ENCODE measurements at regions not wholly inside any gene's neighbourhood (a gene's known extent, or its start where the extent isn't known, plus 50 kb on each side); places are given as distances from the start of the nearest gene placed in this dataset.

DNA sequence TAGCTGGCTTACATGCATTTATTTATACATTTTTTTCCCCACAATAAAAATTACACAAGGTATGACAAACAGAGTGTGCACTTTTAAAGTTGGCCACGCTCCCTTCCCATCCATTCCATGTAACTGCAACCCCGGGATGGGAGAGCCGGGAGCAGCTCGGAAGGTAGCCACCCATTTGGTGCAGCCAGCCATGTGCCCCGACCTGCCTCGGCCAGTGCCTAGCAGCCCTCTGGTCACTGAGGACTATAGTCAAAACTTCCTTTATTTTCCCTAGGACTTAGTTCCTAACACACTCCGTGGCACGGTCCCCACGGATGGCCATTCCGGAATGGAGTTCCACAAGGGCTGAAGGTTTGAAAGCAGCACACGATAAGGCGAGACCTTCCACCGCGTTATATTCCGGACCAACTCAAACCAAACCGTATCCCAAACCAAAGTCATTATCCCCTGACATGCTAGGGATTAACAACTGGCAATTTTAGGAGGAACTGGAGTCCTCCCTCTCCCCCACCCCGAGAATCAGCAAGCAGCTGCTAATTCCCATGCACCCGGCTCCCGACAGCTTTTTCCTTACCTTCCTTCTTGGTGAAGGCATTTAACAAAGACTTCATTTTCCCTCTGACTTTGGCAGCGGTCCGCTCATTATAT lies 426.4 kb downstream of the SHANK2 start:
- no peaks in the 10 kb centered on the region for H3K27me3 ChIP-seq (ENCODE audit: control insufficient read depth in 1 of 2, insufficient read depth in 2 of 2, low read length in 2 of 2)
- H3K9me3 ChIP-seq (ENCODE audit: control insufficient read depth in 1 of 2, low read length in 2 of 2), result no peaks in the 10 kb centered on the region
- H3K4me1 ChIP-seq (ENCODE audit: control insufficient read depth in 1 of 2, insufficient read depth in 2 of 2, low read length in 2 of 2), result no peaks in the 10 kb centered on the region
- H3K4me3 ChIP-seq (ENCODE audit: low read depth in 1 of 2, low read length in 2 of 2), result no peak overlapping the region
- H3K9ac ChIP-seq (ENCODE audit: low read depth in 1 of 2, low read length in 2 of 2), result no peak overlapping the region
- no peak overlapping the region for H3K27ac ChIP-seq (ENCODE audit: low read depth, low read length)
- H3K36me3 ChIP-seq (ENCODE audit: control insufficient read depth in 1 of 2, insufficient read depth in 2 of 2, low read length in 2 of 2), result no peaks in the 10 kb centered on the region

DNA sequence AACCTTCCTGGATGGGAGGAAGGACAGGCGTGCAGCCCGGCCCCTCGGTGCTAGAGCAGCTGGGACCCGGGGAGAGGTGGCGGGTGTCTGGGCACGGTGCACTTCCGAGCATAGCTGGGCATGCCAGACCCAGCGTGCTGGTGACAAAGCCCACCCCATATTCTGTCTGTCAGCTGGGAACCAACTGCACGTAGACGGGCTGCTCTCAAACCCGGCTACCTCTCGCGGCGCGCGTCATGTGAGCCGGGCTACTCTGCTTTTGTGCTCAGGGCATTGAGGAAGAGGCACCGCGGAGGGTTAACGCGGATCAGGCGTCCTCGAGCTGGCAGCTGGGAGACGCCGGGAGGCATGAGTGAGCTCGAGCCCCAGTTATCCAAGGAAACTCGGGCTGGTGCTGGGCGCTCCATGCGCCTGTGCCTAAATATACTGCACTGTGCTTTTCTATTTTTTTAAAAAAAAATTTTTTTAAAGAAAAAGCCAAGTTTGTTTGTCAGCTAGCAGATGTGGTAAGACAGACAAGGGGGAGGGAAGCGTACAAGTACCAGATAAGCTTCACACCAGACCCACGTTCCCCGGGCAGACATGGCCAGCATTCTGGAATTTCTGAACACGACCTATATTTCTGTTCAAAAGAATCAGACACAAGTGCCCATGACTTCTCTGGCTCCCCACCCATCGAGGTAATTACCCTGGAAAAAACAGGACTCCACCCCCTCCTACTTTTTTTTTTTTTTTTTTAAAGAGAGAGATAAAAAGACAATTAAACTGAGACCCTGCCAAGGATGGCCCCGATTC lies 425.6 kb downstream of the SHANK2 start:
- H3K27ac ChIP-seq (ENCODE audit: low read depth, low read length), result no peak overlapping the region
- no peak overlapping the region for H3K4me3 ChIP-seq (ENCODE audit: low read depth in 1 of 2, low read length in 2 of 2)
- H3K9ac ChIP-seq (ENCODE audit: low read depth in 1 of 2, low read length in 2 of 2), result no peak overlapping the region
- no peaks in the 10 kb centered on the region for H3K4me1 ChIP-seq (ENCODE audit: control insufficient read depth in 1 of 2, insufficient read depth in 2 of 2, low read length in 2 of 2)
- no peaks in the 10 kb centered on the region for H3K27me3 ChIP-seq (ENCODE audit: control insufficient read depth in 1 of 2, insufficient read depth in 2 of 2, low read length in 2 of 2)
- H3K9me3 ChIP-seq (ENCODE audit: control insufficient read depth in 1 of 2, low read length in 2 of 2), result no peaks in the 10 kb centered on the region
- H3K36me3 ChIP-seq (ENCODE audit: control insufficient read depth in 1 of 2, insufficient read depth in 2 of 2, low read length in 2 of 2), result no peaks in the 10 kb centered on the region

GRCh38 chr11:70828593-70829082 lies 423.7 kb downstream of the SHANK2 start:
- no peak overlapping the region for H3K9ac ChIP-seq (ENCODE audit: low read depth in 1 of 2, low read length in 2 of 2)
- no peaks in the 10 kb centered on the region for H3K27me3 ChIP-seq (ENCODE audit: control insufficient read depth in 1 of 2, insufficient read depth in 2 of 2, low read length in 2 of 2)
- H3K36me3 ChIP-seq (ENCODE audit: control insufficient read depth in 1 of 2, insufficient read depth in 2 of 2, low read length in 2 of 2), result no peaks in the 10 kb centered on the region
- no peak overlapping the region for H3K4me3 ChIP-seq (ENCODE audit: low read depth in 1 of 2, low read length in 2 of 2)
- H3K27ac ChIP-seq (ENCODE audit: low read depth, low read length), result no peak overlapping the region
- no peaks in the 10 kb centered on the region for H3K9me3 ChIP-seq (ENCODE audit: control insufficient read depth in 1 of 2, low read length in 2 of 2)
- H3K4me1 ChIP-seq (ENCODE audit: control insufficient read depth in 1 of 2, insufficient read depth in 2 of 2, low read length in 2 of 2), result no peaks in the 10 kb centered on the region

DNA sequence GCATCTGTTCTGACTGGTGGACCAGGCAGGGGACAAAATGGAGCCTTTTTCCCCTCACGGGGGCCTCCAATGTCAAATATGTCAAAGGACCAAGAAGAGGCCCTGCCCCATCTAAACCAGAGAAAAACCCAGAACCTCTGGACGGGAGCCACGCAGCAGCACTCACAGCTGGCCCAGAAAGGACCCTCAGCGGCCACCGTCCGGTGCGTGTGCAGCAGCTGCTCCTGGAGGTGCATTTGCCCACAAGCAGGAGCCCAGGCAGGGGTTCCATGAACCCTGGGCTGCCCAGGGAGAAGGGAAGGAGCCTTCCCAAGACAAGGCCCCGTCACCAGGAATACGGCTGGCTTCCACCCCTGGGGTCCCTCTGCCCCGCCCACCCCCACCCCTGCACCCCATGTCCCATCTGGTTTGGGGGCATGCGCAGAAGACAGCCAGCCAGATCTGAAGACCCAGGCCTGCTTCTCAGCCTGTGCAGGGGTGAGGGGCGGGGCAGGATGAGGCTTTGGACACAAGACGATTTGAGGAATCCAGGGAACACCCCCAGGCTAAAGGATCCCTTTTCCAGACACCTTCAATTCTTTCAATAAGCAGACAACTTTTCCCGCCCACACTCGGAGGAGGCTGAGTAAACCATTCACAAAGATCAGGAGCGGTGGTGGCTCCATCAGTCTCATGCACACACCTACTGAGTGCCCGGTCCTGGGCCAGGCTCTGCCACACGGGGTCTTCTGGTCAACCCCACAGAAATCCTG lies 423.1 kb downstream of the SHANK2 start:
- no peaks in the 10 kb centered on the region for H3K36me3 ChIP-seq (ENCODE audit: control insufficient read depth in 1 of 2, insufficient read depth in 2 of 2, low read length in 2 of 2)
- H3K27me3 ChIP-seq (ENCODE audit: control insufficient read depth in 1 of 2, insufficient read depth in 2 of 2, low read length in 2 of 2), result no peaks in the 10 kb centered on the region
- no peak overlapping the region for H3K4me3 ChIP-seq (ENCODE audit: low read depth in 1 of 2, low read length in 2 of 2)
- no peaks in the 10 kb centered on the region for H3K4me1 ChIP-seq (ENCODE audit: control insufficient read depth in 1 of 2, insufficient read depth in 2 of 2, low read length in 2 of 2)
- no peak overlapping the region for H3K27ac ChIP-seq (ENCODE audit: low read depth, low read length)
- H3K9ac ChIP-seq (ENCODE audit: low read depth in 1 of 2, low read length in 2 of 2), result no peak overlapping the region
- no peaks in the 10 kb centered on the region for H3K9me3 ChIP-seq (ENCODE audit: control insufficient read depth in 1 of 2, low read length in 2 of 2)

GRCh38 chr11:70829886-70830272 lies 422.5 kb downstream of the SHANK2 start:
- Histone ChIP-seq H3K4me1 (ENCODE audit: control insufficient read depth in 1 of 2, insufficient read depth in 2 of 2, low read length in 2 of 2) (no peaks in the 10 kb centered on the region), H3K9ac (ENCODE audit: low read depth in 1 of 2, low read length in 2 of 2) (no peak overlapping the region), H3K4me3 (ENCODE audit: low read depth in 1 of 2, low read length in 2 of 2) (no peak overlapping the region), H3K27ac (ENCODE audit: low read depth, low read length) (no peak overlapping the region), H3K27me3 (ENCODE audit: control insufficient read depth in 1 of 2, insufficient read depth in 2 of 2, low read length in 2 of 2) (no peaks in the 10 kb centered on the region), H3K36me3 (ENCODE audit: control insufficient read depth in 1 of 2, insufficient read depth in 2 of 2, low read length in 2 of 2) (no peaks in the 10 kb centered on the region), H3K9me3 (ENCODE audit: control insufficient read depth in 1 of 2, low read length in 2 of 2) (no peaks in the 10 kb centered on the region)

DNA sequence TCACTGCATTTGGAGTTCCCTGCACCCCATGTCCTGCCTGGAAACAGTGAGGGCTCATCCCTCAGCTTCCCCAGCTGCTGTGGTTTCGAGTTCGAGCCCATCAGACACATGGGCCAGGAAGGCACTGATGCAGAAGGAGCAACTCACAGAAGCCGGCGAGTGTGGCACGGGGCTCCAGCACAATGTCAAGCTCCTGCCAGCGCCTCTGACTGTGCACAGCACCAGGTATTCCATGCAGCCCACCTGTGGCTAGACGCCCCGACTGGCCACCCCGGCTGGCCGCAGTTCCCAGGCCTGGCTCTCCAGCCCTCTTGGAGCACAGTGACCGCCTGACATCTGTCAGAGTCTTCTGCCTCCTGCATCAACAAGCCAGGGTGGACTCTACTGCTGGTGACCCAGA lies 419.4 kb downstream of the SHANK2 start:
- Histone ChIP-seq H3K9me3 (ENCODE audit: control insufficient read depth in 1 of 2, low read length in 2 of 2) (peaks cover 0 to under 1% of the 10 kb centered on the region in 2 donors), H3K36me3 (ENCODE audit: control insufficient read depth in 1 of 2, insufficient read depth in 2 of 2, low read length in 2 of 2) (no peaks in the 10 kb centered on the region), H3K4me3 (ENCODE audit: low read depth in 1 of 2, low read length in 2 of 2) (no peak overlapping the region), H3K27me3 (ENCODE audit: control insufficient read depth in 1 of 2, insufficient read depth in 2 of 2, low read length in 2 of 2) (no peaks in the 10 kb centered on the region), H3K4me1 (ENCODE audit: control insufficient read depth in 1 of 2, insufficient read depth in 2 of 2, low read length in 2 of 2) (no peaks in the 10 kb centered on the region), H3K9ac (ENCODE audit: low read depth in 1 of 2, low read length in 2 of 2) (no peak overlapping the region), H3K27ac (ENCODE audit: low read depth, low read length) (no peak overlapping the region)

- H3K4me3 ChIP-seq (ENCODE audit: low read depth in 1 of 2, low read length in 2 of 2), result no peak overlapping the region
- H3K27me3 ChIP-seq (ENCODE audit: control insufficient read depth in 1 of 2, insufficient read depth in 2 of 2, low read length in 2 of 2), result no peaks in the 10 kb centered on the region
- no peak overlapping the region for H3K27ac ChIP-seq (ENCODE audit: low read depth, low read length)
- H3K9me3 ChIP-seq (ENCODE audit: control insufficient read depth in 1 of 2, low read length in 2 of 2), result peaks cover 0 to 6% of the 10 kb centered on the region in 2 donors
- no peak overlapping the region for H3K9ac ChIP-seq (ENCODE audit: low read depth in 1 of 2, low read length in 2 of 2)
- no peaks in the 10 kb centered on the region for H3K36me3 ChIP-seq (ENCODE audit: control insufficient read depth in 1 of 2, insufficient read depth in 2 of 2, low read length in 2 of 2)
- no peaks in the 10 kb centered on the region for H3K4me1 ChIP-seq (ENCODE audit: control insufficient read depth in 1 of 2, insufficient read depth in 2 of 2, low read length in 2 of 2)
These were observed 418.8 kb downstream of the SHANK2 start for GRCh38 chr11:70833554-70833953.

DNA sequence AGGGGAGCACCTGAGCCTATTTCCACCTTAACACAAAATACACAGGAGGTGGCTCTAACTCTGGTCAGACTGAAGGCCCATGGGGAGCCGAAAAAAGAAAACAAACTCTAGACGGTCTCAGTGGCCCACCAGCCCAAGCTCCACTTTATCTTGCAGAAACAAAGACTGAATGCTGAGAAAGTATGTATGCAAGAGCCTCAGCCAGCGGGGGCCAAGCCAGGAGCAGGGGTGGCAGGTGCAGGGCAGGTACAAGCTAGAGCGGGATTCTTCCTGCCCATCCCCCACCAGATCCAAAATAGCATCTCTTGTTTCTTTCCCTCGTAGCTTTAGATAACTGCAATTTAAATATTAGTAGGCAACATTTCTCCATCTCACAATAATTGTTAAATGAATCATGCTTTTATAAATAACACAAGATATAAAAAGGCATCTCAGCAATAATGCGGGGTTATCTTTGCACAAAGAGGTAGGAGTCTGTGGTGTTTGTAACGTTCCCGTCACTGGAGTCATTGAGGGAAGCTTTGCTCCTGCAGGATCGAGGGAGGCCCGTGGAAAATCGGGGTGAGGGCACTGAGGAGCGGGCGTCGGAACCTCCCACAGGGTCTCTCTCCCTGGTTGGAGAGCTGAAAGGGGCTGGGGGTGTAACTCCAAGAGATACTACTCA lies 418.0 kb downstream of the SHANK2 start:
- Histone ChIP-seq H3K27ac (ENCODE audit: low read depth, low read length) (no peak overlapping the region), H3K9me3 (ENCODE audit: control insufficient read depth in 1 of 2, low read length in 2 of 2) (peaks cover 0 to 6% of the 10 kb centered on the region in 2 donors), H3K27me3 (ENCODE audit: control insufficient read depth in 1 of 2, insufficient read depth in 2 of 2, low read length in 2 of 2) (no peaks in the 10 kb centered on the region), H3K36me3 (ENCODE audit: control insufficient read depth in 1 of 2, insufficient read depth in 2 of 2, low read length in 2 of 2) (no peaks in the 10 kb centered on the region), H3K4me1 (ENCODE audit: control insufficient read depth in 1 of 2, insufficient read depth in 2 of 2, low read length in 2 of 2) (no peaks in the 10 kb centered on the region), H3K9ac (ENCODE audit: low read depth in 1 of 2, low read length in 2 of 2) (no peak overlapping the region), H3K4me3 (ENCODE audit: low read depth in 1 of 2, low read length in 2 of 2) (no peak overlapping the region)

DNA sequence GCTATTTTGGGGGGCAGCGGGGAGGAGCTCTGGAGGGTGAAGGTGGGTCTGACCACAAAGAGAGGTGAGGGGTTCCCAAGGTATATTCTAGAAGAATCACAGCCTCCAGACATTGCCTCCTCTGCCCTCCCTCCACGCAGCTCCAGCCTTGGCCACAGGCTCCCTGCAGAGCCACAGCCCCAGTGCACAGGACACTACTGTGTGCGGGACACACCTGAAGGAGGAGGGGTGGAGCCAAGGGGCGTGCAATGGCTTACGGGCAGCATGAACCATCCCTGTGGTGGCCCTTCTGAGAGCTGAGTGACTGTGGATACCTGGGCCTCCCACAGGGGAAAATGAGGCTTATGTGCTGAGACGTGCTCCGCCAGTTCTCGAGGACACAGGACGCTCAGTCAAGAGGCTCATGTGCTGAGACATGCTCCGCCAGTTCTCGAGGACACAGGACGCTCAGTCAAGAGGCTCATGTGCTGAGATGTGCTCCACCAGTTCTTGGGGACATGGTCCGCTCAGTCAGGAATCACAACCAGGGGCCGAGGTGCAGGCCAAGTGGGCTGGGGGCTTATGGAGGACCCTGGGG lies 417.3 kb downstream of the SHANK2 start:
- Histone ChIP-seq H3K4me3 (ENCODE audit: low read depth in 1 of 2, low read length in 2 of 2) (no peak overlapping the region), H3K27me3 (ENCODE audit: control insufficient read depth in 1 of 2, insufficient read depth in 2 of 2, low read length in 2 of 2) (no peaks in the 10 kb centered on the region), H3K4me1 (ENCODE audit: control insufficient read depth in 1 of 2, insufficient read depth in 2 of 2, low read length in 2 of 2) (no peaks in the 10 kb centered on the region), H3K9me3 (ENCODE audit: control insufficient read depth in 1 of 2, low read length in 2 of 2) (peaks cover 0 to 6% of the 10 kb centered on the region in 2 donors), H3K9ac (ENCODE audit: low read depth in 1 of 2, low read length in 2 of 2) (no peak overlapping the region), H3K36me3 (ENCODE audit: control insufficient read depth in 1 of 2, insufficient read depth in 2 of 2, low read length in 2 of 2) (no peaks in the 10 kb centered on the region), H3K27ac (ENCODE audit: low read depth, low read length) (no peak overlapping the region)

Measured in duodenal mucosa (tissue), 2 donors.